CD4-positive, alpha-beta T cell treated with Interleukin-12 subunit alpha and Interleukin-12 subunit beta, for 1 hour (primary cell): ENCODE measurements at regions not wholly inside any gene's neighbourhood (a gene's known extent, or its start where the extent isn't known, plus 50 kb on each side); places are given as distances from the start of the nearest gene placed in this dataset.

Source experiments
- DNase-seq: peaks from one replicate; pipeline ENCODE4 v3.0.0-alpha.2; 2020

- no peak for DNase-seq
Measured at GRCh38 chr7:18262058-18262457, 233.5 kb upstream of the HDAC9 start.

GRCh38 chr7:18265611-18266281 lies 229.8 kb upstream of the HDAC9 start:
- no peak for DNase-seq

- DNase-seq, result no peak
Measured at GRCh38 chr7:18268571-18268970, 227.0 kb upstream of the HDAC9 start.

GRCh38 chr7:18276380-18276779 lies 219.2 kb upstream of the HDAC9 start:
- no peak for DNase-seq

GRCh38 chr7:18278316-18278715 lies 217.2 kb upstream of the HDAC9 start:
- no peak for DNase-seq

GRCh38 chr7:18283045-18283444 lies 212.5 kb upstream of the HDAC9 start:
- DNase-seq, result no peak

- DNase-seq, result no peak
Measured at GRCh38 chr7:18287482-18287881, 208.1 kb upstream of the HDAC9 start.

GRCh38 chr7:18288322-18289037 lies 207.1 kb upstream of the HDAC9 start:
- DNase-seq, result no peak

GRCh38 chr7:18289788-18290187 lies 205.8 kb upstream of the HDAC9 start:
- DNase-seq, result no peak

GRCh38 chr7:18290223-18290622 lies 205.3 kb upstream of the HDAC9 start:
- peak; percentile 31 for DNase-seq

- DNase-seq, result no peak
Measured at GRCh38 chr7:18290865-18291264, 204.7 kb upstream of the HDAC9 start.

GRCh38 chr7:18292584-18292983 lies 203.0 kb upstream of the HDAC9 start:
- no peak for DNase-seq

- DNase-seq, result no peak
Measured at GRCh38 chr7:18293759-18294158, 201.8 kb upstream of the HDAC9 start.

- no peak for DNase-seq
Measured at GRCh38 chr7:18294411-18294810, 201.1 kb upstream of the HDAC9 start.

GRCh38 chr7:18295781-18296423 lies 199.6 kb upstream of the HDAC9 start:
- no peak for DNase-seq

- no peak for DNase-seq
Measured at GRCh38 chr7:18302097-18302496, 193.5 kb upstream of the HDAC9 start.

- DNase-seq, result no peak
Measured at GRCh38 chr7:18305866-18306265, 189.7 kb upstream of the HDAC9 start.

- no peak for DNase-seq
Measured at GRCh38 chr7:18306696-18307095, 188.9 kb upstream of the HDAC9 start.

GRCh38 chr7:18308938-18309337 lies 186.6 kb upstream of the HDAC9 start:
- no peak for DNase-seq

GRCh38 chr7:18312482-18312881 lies 183.1 kb upstream of the HDAC9 start:
- DNase-seq, result no peak

GRCh38 chr7:18313965-18314364 lies 181.6 kb upstream of the HDAC9 start:
- no peak for DNase-seq

- DNase-seq, result no peak
Measured at GRCh38 chr7:18315241-18315640, 180.3 kb upstream of the HDAC9 start.

GRCh38 chr7:18317941-18318340 lies 177.6 kb upstream of the HDAC9 start:
- DNase-seq, result no peak

- no peak for DNase-seq
Measured at GRCh38 chr7:18320422-18320821, 175.1 kb upstream of the HDAC9 start.
